Suprapubic skin (tissue), 4 donors: ENCODE measurements at regions not wholly inside any gene's neighbourhood (a gene's known extent, or its start where the extent isn't known, plus 50 kb on each side); places are given as distances from the start of the nearest gene placed in this dataset.

Source experiments
- CTCF ChIP-seq, 2 donors: fragments of 200-600 bp in 1 of 2; fragments of 450-650 bp in 1 of 2; sonication (generic) in 1 of 2; IDR thresholded peaks; one replicate each; pipeline ENCODE4 v1.5.1; 2016 to 2019; ENCODE audit warnings: antibody characterized with exemption in 2 of 2, mild to moderate bottlenecking in 1 of 2, moderate library complexity in 1 of 2
- EP300 ChIP-seq: sonication (generic); formaldehyde crosslinking; IDR thresholded peaks from one replicate; pipeline ENCODE4 v1.6.1; 2017; ENCODE audit warnings: antibody characterized with exemption
- POLR2A ChIP-seq, 2 donors: fragments of 450-650 bp; IDR thresholded peaks; one replicate each; pipeline ENCODE4 v1.6.1; 2017; ENCODE audit warnings: antibody characterized with exemption in 2 of 2, mild to moderate bottlenecking in 2 of 2, moderate library complexity in 2 of 2
- POLR2AphosphoS5 ChIP-seq, 3 donors: sonication (generic); formaldehyde crosslinking; IDR thresholded peaks; one replicate each; pipeline ENCODE4 v1.6.1; 2017; ENCODE audit warnings: antibody characterized with exemption in 3 of 3

- TF ChIP-seq POLR2A (IDR thresholded peaks at IDR 0.05) (no peak), CTCF (IDR thresholded peaks at IDR 0.05) (no peak), EP300 (no peak), POLR2AphosphoS5 (IDR thresholded peaks at IDR 0.05) (no peak)
Measured at GRCh38 chr13:99634672-99635071, 133.4 kb downstream of the TM9SF2 start.
